ENCODE measurements at regions not wholly inside any gene's neighbourhood (a gene's known extent, or its start where the extent isn't known, plus 50 kb on each side); places are given as distances from the start of the nearest gene placed in this dataset.

- in situ Hi-C loops (cut with MboI) (no loop called here), intact Hi-C loops (cut with micrococcal nuclease) (no loop called here)
- TF ChIP-seq RBBP5 (IDR thresholded peaks at IDR 0.05; ENCODE audit: borderline replicate concordance, insufficient read depth, low read length, poor library complexity, severe bottlenecking) (no peak), ZNF174 (CRISPR knock-in tag; IDR thresholded peaks at IDR 0.05) (no peak), NR4A1 (CRISPR knock-in tag; IDR thresholded peaks at IDR 0.05) (no peak), NR4A1 (tag; IDR thresholded peaks at IDR 0.05) (no peak)
- TF ChIP-seq, protein P1, sequence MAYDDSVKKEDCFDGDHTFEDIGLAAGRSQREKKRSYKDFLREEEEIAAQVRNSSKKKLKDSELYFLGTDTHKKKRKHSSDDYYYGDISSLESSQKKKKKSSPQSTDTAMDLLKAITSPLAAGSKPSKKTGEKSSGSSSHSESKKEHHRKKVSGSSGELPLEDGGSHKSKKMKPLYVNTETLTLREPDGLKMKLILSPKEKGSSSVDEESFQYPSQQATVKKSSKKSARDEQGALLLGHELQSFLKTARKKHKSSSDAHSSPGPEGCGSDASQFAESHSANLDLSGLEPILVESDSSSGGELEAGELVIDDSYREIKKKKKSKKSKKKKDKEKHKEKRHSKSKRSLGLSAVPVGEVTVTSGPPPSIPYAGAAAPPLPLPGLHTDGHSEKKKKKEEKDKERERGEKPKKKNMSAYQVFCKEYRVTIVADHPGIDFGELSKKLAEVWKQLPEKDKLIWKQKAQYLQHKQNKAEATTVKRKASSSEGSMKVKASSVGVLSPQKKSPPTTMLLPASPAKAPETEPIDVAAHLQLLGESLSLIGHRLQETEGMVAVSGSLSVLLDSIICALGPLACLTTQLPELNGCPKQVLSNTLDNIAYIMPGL (CRISPR knock-in tag; IDR thresholded peaks at IDR 0.05), result no peak
- no peaks in the 10 kb centered on the region for H3K9me3 ChIP-seq (replicated peaks; ENCODE audit: control insufficient read depth, insufficient read depth, low read depth, low read length)
- DNase-seq (ENCODE audit: extremely low read depth in 1 of 4, low spot score in 3 of 4) (no peak), FAIRE-seq (no peak), ATAC-seq (peak; percentile 21; the same call in 2 of the 3 replicates)
- no TSS peak for BruUV-seq (replicated peaks)
- POLR2A ChIA-PET, result no interaction called here
- H3K9me1 ChIP-seq (ENCODE audit: control insufficient read depth, insufficient read depth, low read length), result no peaks in the 10 kb centered on the region
- H2AFZ ChIP-seq (ENCODE audit: low read depth, low read length), result 0 out of 2 replicates have a peak overlapping the region, but pooled peaks have one; percentile 54
- CTCF ChIA-PET (ENCODE audit: low intra/inter-chr PET ratio), result no interaction called here
- no peak overlapping the region for H3K4me3 ChIP-seq
- H3K27me3 ChIP-seq (ENCODE audit: control insufficient read depth in 2 of 2, insufficient read depth in 2 of 2, low read length in 2 of 2), result no peaks in the 10 kb centered on the region
- H3K4me2 ChIP-seq (ENCODE audit: insufficient read depth, low read length), result no peak overlapping the region
- H4K20me1 ChIP-seq (replicated peaks; ENCODE audit: control insufficient read depth, insufficient read depth, low read length), result no peaks in the 10 kb centered on the region
- H3K79me2 ChIP-seq (ENCODE audit: control insufficient read depth, insufficient read depth, low read length), result no peaks in the 10 kb centered on the region
- no peak overlapping the region for H3K9ac ChIP-seq (ENCODE audit: insufficient read depth in 1 of 2, low read depth in 2 of 2, low read length in 2 of 2)
- H3K4me1 ChIP-seq (replicated peaks in 1 of 2; ENCODE audit: control insufficient read depth in 2 of 2, insufficient read depth in 2 of 2, low read length in 2 of 2), result no peaks in the 10 kb centered on the region; a peak in 1 of 5 replicates
- H3K27ac ChIP-seq (ENCODE audit: extremely low read depth, low read depth, low read length), result no peak overlapping the region
- H3K36me3 ChIP-seq (ENCODE audit: control insufficient read depth, insufficient read depth, low read length), result no peaks in the 10 kb centered on the region
Observed at GRCh38 chr6:119612911-119613381, 263.4 kb upstream of the MAN1A1 start.
